ENCODE measurements at regions not wholly inside any gene's neighbourhood (a gene's known extent, or its start where the extent isn't known, plus 50 kb on each side); places are given as distances from the start of the nearest gene placed in this dataset.

GRCh38 chr21:15528346-15528745 lies 201.4 kb upstream of the USP25 start:
- WGBS, 2 experiments (ENCODE audit: extremely low coverage in 2 of 2, insufficient read length in 1 of 2), result no CpG with 5 or more reads among the region's 2 CpGs
- in situ Hi-C loops (cut with MboI; ENCODE audit: low sequenced_read_pairs), result no loop called here

More at GRCh38 chr21:15528346-15528745, 201.4 kb upstream of the USP25 start:
- ChIA-PET POLR2A (ENCODE audit: unreplicated experiment) (no interaction called here), CTCF (no interaction called here)
- Histone ChIP-seq H2BK20ac (ENCODE audit: low read depth, low read length) (no peak overlapping the region), H2BK5ac (ENCODE audit: low read depth, low read length, poor library complexity, severe bottlenecking) (no peak overlapping the region), H3K4me2 (ENCODE audit: low read depth, low read length) (no peak overlapping the region), H2AK9ac (replicated peaks; ENCODE audit: low read depth, low read length, poor library complexity) (no peak overlapping the region), H3K18ac (ENCODE audit: low read depth, low read length) (no peak overlapping the region), H2AFZ (replicated peaks; ENCODE audit: low read length, poor library complexity) (no peak overlapping the region), H3K23ac (ENCODE audit: low read depth, low read length) (no peak overlapping the region), H3K9me3 (ENCODE audit: control insufficient read depth, insufficient read depth, low read length) (no peaks in the 10 kb centered on the region), H3K9ac (ENCODE audit: low read depth, low read length) (no peak overlapping the region), H3K27ac (ENCODE audit: insufficient read depth, low read length) (no peak overlapping the region), H3K14ac (replicated peaks; ENCODE audit: low read depth, low read length) (no peak overlapping the region), H3K79me1 (ENCODE audit: low read depth in 1 of 2, low read length in 2 of 2) (no peaks in the 10 kb centered on the region), H2AK5ac (ENCODE audit: low read depth, low read length) (no peak overlapping the region), H4K8ac (ENCODE audit: low read depth in 2 of 2, low read length in 2 of 2) (no peak overlapping the region), H3K4me1 (ENCODE audit: control insufficient read depth, insufficient read depth, low read length) (no peaks in the 10 kb centered on the region), H3K56ac (ENCODE audit: extremely low read depth, insufficient read depth, low read length) (no peak overlapping the region), H2BK15ac (ENCODE audit: low read depth, low read length) (no peak overlapping the region), H3K36me3 (ENCODE audit: control insufficient read depth, insufficient read depth, low read length) (no peaks in the 10 kb centered on the region), H4K91ac (ENCODE audit: insufficient read depth, low read depth, low read length) (no peak overlapping the region), H3K4me3 (ENCODE audit: insufficient read depth, low read depth, low read length) (no peak overlapping the region), H3K9me1 (ENCODE audit: insufficient read depth, low read length) (no peaks in the 10 kb centered on the region), H3K4ac (ENCODE audit: low read depth, low read length) (no peak overlapping the region), H4K20me1 (ENCODE audit: insufficient read depth, low read length) (no peaks in the 10 kb centered on the region), H3K27me3 (ENCODE audit: control insufficient read depth, insufficient read depth, low read length) (no peaks in the 10 kb centered on the region), H4K5ac (ENCODE audit: low read depth, low read length) (no peak overlapping the region), H2BK120ac (ENCODE audit: low read depth, low read length) (no peak overlapping the region)
- dilution Hi-C loops (cut with HindIII; ENCODE audit: low sequenced_read_pairs, unreplicated experiment), result no loop called here
- intact Hi-C loops (cut with micrococcal nuclease), result no loop called here
- BruUV-seq (replicated peaks), result no TSS peak
- DNase-seq, result no peak
- no peak for ATAC-seq (ENCODE audit: low read depth)
- TF ChIP-seq SMC3 (IDR thresholded peaks at IDR 0.05; ENCODE audit: low read depth, low read length) (no peak), POLR2A (IDR thresholded peaks at IDR 0.05; ENCODE audit: low read depth, low read length) (no peak), BHLHE40 (IDR thresholded peaks at IDR 0.05; ENCODE audit: low read depth, low read length) (no peak), CHD1 (IDR thresholded peaks at IDR 0.05; ENCODE audit: low read depth, low read length) (no peak), USF2 (IDR thresholded peaks at IDR 0.05; ENCODE audit: low read depth, low read length) (no peak), CTCF (conservative IDR thresholded peaks at IDR 0.05; ENCODE audit: low read depth, low read length) (no peak), MXI1 (IDR thresholded peaks at IDR 0.05; ENCODE audit: borderline replicate concordance, low read depth, low read length) (no peak), MAZ (IDR thresholded peaks at IDR 0.05; ENCODE audit: borderline replicate concordance, low read depth, low read length) (no peak), RAD21 (IDR thresholded peaks at IDR 0.05; ENCODE audit: low read length) (no peak), MAFK (IDR thresholded peaks at IDR 0.05; ENCODE audit: low read depth, low read length) (no peak), ELK1 (IDR thresholded peaks at IDR 0.05; ENCODE audit: borderline replicate concordance, low read depth, low read length) (no peak), FOS (IDR thresholded peaks at IDR 0.05; ENCODE audit: low read depth, low read length) (no peak), RCOR1 (IDR thresholded peaks at IDR 0.05; ENCODE audit: insufficient replicate concordance, low read length) (no peak), RFX5 (IDR thresholded peaks at IDR 0.05; ENCODE audit: low read depth, low read length) (no peak), NFE2L2 (IDR thresholded peaks at IDR 0.05; ENCODE audit: low read depth, low read length) (no peak)

Measured in IMR-90 (cell line).